RWPE1 (cell line): ENCODE measurements at regions not wholly inside any gene's neighbourhood (a gene's known extent, or its start where the extent isn't known, plus 50 kb on each side); places are given as distances from the start of the nearest gene placed in this dataset.

Experiments
- CTCF ChIA-PET: fragments of 350-600 bp; sonication (Branson Sonifier 250); formaldehyde crosslinking; extraction: SDS; loops from one replicate; lab custom pipeline; 2021; lab: Yijun Ruan, JAX
- POLR2A ChIA-PET: fragments of 400-600 bp; formaldehyde crosslinking; extraction: SDS; loops from one replicate; lab custom pipeline; 2020; ENCODE audit warnings: antibody characterized with exemption; ENCODE audit not compliant: low non-redundant PET; lab: Yijun Ruan, JAX
- DNase-seq: peaks from one replicate; pipeline ENCODE4 v3.0.0; 2012; ENCODE audit warnings: low spot score
- H3K27ac ChIP-seq: fragments of 450-650 bp; 2 replicates; pipeline ENCODE4 v1.5.1; 2017
- CTCF ChIP-seq: fragments of 450-650 bp; conservative IDR thresholded peaks from 2 replicates; pipeline ENCODE4 v1.5.1; 2017; ENCODE audit warnings: low read depth, mild to moderate bottlenecking

DNA sequence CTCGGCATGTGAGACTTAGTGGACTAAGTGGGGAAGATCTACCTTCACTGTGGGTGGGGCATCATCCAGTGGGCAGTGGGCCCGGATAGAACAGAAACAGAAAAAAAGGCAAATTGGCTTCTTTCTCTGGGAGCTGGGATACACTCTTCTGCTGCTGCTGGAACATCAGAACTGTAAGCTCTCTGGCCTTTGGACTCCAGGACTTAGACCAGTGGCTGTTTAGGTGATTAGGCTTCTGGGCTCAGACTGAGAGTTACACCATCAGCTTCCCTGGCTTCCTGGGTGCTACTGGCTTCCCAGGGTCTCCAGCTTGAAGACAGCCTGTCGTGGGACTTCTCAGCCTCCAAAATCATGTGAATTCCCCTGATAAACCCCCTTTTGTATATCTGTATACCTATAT, 122.7 kb upstream of the SLC28A3 start:
- ChIA-PET CTCF (no interaction called here), POLR2A (no interaction called here)
- no peak for DNase-seq
- no peak overlapping the region for H3K27ac ChIP-seq
- no peak for TF ChIP-seq CTCF

- ChIA-PET CTCF (no interaction called here), POLR2A (no interaction called here)
- no peak for TF ChIP-seq CTCF
- no peak for DNase-seq
- H3K27ac ChIP-seq: no peak overlapping the region
Measured at GRCh38 chr9:84466580-84467285, 126.2 kb upstream of the SLC28A3 start.

DNA sequence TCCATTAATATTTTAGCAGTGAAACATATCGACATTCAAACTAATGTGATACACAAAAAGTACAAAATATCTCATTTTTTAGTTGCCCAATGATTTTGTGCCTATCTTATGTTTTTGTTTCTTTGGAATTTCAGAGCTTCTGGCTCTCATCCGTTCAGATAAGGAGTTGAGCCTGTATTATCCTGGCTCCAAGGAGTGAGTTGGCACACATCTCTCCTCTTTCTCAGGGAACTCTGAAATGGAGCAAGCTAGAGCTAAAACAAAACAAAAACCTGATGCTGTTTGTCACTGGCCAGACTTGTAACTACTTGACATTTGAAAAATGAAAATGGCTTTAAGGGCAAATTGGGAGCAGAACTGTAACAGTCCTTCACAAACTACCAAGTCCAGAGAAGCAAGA, 131.3 kb upstream of the SLC28A3 start:
- no peak overlapping the region for H3K27ac ChIP-seq
- no peak for DNase-seq
- ChIA-PET CTCF (no interaction called here), POLR2A (no interaction called here)
- no peak for TF ChIP-seq CTCF

DNA sequence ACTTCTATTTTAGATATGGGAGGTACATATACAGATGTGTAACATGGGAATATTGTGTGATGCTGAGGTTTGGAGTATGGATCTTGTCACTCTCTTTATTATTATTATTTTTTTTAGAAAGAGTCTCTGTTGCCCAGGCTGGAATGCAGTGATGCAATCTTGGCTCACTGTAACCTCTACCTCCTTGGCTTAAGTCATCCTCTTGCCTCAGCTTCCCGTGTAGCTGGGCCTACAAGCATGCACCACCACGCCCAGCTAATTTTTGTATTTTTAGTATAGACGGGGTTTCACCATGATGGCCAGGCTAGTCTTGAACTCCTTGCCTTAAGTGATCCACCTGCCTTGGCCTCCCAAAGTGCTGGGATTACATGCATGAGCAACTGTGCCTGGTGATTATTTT, 138.4 kb upstream of the SLC28A3 start:
- H3K27ac ChIP-seq: no peak overlapping the region
- TF ChIP-seq CTCF: no peak
- CTCF ChIA-PET: no interaction called here
- POLR2A ChIA-PET: no interaction called here
- no peak for DNase-seq

DNA sequence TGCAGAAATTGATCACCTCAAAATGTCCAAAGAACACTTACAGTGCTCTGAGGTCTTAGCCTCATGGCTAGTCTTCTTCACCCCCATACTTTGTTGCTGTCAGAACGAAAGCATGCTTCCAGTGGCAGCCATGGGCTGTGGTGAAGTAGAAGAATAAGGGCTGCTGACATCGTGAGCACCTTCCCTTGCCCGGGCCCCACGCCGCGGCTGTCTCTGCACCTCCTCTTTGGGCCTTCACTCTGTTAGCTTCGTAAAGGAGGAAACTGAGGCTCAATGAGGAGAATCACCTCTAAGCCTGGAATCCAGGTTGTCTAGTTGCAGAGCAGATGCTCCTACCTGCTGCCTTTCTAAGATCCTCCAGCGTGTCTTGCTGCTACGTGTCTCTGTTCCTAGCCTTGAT, 139.5 kb upstream of the SLC28A3 start:
- no peak for DNase-seq
- H3K27ac ChIP-seq: no peak overlapping the region
- no peak for TF ChIP-seq CTCF
- ChIA-PET CTCF (no interaction called here), POLR2A (no interaction called here)

- H3K27ac ChIP-seq: no peak overlapping the region
- CTCF ChIA-PET: no interaction called here
- no peak for DNase-seq
- POLR2A ChIA-PET: no interaction called here
- no peak for TF ChIP-seq CTCF
Measured at GRCh38 chr9:84481231-84481630, 140.7 kb upstream of the SLC28A3 start.
